HG03575 (cell line): ENCODE measurements at regions not wholly inside any gene's neighbourhood (a gene's known extent, or its start where the extent isn't known, plus 50 kb on each side); places are given as distances from the start of the nearest gene placed in this dataset.

Source experiments
- ATAC-seq: cut with Tn5 transposase; IDR thresholded peaks from one replicate; pipeline ENCODE4 v1.9.1; 2021; ENCODE audit not compliant: unreplicated experiment, insufficient number of reproducible peaks, low FRiP score; ENCODE audit errors: extremely low read depth

- no peak for ATAC-seq
Measured at GRCh38 chr21:17461014-17461413, 51.8 kb upstream of the CXADR start.

GRCh38 chr21:17461582-17461981 lies 51.3 kb upstream of the CXADR start:
- ATAC-seq = no peak

GRCh38 chr21:17462276-17462981 lies 50.4 kb upstream of the CXADR start:
- ATAC-seq = no peak
